ENCODE measurements at regions not wholly inside any gene's neighbourhood (a gene's known extent, or its start where the extent isn't known, plus 50 kb on each side); places are given as distances from the start of the nearest gene placed in this dataset.

GRCh38 chr5:110880413-110880812 lies 141.6 kb downstream of the SLC25A46 start:
- TF ChIP-seq POLR2A (IDR thresholded peaks at IDR 0.05) (no peak), CTCF (IDR thresholded peaks at IDR 0.05 in 8 of 11, conservative IDR thresholded peaks at IDR 0.05 in 3 of 11) (no peak)
